CD4-positive, alpha-beta T cell treated with Interleukin-4 for 4 hours (primary cell): ENCODE measurements at regions not wholly inside any gene's neighbourhood (a gene's known extent, or its start where the extent isn't known, plus 50 kb on each side); places are given as distances from the start of the nearest gene placed in this dataset.
"Not testable (repeated sequence)": the region's sequence is repeated elsewhere in the genome, so short reads cannot be mapped to it uniquely, and the experiment has no call there.

Experiments used
- DNase-seq: peaks from one replicate; pipeline ENCODE4 v3.0.0-alpha.2; 2020

DNA sequence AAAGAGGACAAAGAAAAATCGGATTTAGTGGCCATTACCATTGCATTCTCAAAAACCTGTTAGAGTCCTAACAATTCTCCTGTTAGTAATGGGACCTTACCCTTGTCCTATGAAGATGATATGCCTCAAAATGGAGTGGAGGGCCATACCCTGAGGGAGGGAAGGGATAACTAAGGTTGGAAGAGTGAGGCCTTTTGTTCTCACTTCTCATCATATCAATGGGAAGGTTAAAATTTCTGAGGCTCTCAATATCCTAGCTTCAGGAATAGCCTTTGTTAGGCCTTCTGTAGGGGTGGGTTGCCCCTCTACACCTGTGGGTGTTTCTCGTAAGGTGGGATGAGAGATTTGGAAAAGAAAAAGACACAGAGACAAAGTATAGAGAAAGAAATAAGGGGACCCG, 109.4 kb upstream of the SGIP1 start:
- not testable (repeated sequence) for DNase-seq

DNA sequence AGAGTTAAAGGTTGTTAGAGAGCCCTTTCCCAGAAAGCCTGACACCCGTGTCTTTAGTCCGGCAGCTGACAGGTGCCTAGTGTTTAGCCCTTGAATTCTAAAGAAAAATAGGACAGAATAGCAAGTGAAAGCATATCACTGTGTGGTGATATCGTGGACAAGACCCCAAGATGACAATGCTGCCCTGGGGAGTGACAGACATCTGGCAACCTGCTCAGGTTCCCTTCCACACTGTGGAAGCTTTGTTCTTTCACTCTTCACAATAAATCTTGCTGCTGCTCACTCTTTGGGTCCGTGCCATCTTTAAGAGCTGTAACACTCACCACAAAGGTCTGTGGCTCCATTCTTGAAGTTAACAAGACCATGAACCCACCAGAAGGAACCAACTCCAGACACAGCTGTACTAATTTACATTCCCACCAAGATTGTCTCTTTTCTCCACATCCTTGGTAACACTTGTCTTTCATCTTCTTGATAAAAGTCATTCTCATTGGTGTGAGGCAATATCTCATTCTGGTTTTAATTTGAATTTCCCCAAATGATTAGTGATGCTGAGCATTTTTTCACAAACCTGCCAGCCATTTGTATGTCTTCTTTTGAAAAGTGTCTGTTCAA, 107.6 kb upstream of the SGIP1 start:
- no peak for DNase-seq

DNA sequence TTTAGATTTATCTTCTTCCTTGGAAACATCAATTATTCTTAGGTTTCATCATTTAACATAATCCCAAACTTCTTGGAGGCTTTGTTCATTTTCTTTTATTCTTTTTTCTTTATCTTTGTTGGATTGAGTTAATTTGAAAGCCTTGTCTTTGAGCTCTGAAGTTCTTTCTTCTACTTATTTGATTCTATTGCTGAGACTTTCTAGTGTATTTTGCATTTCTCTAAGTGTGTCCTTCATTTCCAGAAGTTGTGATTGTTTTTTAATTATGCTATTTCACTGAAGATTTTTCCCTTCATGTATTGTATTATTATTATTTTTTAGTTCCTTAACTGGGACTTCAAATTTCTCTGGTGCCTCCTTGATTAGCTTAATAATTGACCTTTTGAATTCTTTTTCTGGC, 103.1 kb upstream of the SGIP1 start:
- not testable (repeated sequence) for DNase-seq

DNA sequence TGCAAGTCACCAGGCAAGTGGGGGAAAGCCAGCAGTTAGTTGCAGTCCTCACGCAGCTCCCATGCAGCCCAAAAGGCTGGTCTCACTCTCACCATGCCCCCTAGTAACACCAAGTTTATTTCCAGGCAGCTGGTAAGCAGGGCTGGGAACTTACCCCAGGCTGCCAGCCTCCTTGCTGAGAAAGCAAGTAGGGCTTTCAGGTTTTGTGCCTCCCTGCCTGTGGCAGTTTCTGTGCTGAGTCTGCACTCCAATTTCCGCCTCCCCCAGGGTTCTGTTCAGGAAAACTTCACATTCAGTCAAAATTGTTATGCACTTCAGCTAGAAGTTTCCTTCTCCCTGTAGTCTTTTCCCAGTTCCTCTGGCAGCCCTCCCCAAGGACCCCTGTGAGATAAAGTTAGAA, 102.0 kb upstream of the SGIP1 start:
- no peak for DNase-seq

DNA sequence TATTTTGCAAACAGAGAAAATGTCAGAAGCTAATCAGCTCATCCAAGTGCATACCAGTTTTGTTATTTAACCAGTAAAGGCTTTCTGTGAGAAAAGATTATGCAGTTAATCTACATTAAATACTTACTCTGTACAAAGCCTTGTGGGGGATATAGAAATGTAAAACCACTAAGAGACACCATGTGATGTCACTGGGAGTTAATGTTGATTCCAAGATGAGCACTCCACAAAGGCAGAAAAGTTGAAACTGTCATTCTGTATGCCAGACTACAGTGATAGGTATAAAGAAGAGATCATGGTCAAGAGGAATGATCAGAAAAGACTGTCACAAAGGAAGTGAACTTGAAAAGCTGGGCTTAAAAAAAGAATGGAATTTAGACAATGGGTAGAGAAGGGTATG, 100.3 kb upstream of the SGIP1 start:
- no peak for DNase-seq

DNA sequence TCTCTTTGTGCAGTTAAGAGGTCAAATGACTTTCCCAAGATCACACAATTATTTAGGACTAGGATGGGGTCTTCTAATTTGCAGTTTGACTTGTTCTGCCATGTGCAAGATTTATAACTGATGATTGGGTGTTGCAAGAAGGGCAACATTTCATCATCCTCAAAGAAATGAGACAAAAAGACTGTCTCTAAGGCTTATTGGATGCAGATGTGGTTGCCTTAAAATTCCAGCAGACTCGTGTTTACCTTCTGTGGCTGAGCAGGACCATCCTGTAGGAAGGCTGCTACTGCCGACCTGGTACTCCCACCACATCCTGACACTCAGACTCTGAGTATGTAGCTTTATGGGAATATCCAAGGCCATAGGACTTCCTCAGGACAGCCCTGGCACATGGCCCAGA, 99.9 kb upstream of the SGIP1 start:
- DNase-seq = no peak

DNA sequence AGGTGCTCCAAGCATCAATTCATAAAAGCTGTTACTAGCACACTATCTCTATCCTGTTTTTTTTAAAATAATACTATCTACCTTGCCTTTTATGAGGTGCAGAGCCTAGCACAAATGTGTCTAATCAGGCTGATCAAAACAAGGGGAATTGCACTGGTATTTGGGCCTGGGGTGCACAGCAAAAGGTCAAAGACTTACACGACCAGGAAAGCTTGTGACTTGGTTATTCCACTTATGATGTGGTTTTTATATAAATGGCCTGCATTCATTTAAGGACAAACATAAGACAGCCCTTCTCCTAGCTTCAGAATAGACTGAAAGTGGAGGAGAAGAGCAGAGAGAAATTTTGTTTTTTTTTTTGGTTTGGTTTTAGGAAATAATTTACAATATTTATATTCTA, 98.4 kb upstream of the SGIP1 start:
- DNase-seq = no peak

DNA sequence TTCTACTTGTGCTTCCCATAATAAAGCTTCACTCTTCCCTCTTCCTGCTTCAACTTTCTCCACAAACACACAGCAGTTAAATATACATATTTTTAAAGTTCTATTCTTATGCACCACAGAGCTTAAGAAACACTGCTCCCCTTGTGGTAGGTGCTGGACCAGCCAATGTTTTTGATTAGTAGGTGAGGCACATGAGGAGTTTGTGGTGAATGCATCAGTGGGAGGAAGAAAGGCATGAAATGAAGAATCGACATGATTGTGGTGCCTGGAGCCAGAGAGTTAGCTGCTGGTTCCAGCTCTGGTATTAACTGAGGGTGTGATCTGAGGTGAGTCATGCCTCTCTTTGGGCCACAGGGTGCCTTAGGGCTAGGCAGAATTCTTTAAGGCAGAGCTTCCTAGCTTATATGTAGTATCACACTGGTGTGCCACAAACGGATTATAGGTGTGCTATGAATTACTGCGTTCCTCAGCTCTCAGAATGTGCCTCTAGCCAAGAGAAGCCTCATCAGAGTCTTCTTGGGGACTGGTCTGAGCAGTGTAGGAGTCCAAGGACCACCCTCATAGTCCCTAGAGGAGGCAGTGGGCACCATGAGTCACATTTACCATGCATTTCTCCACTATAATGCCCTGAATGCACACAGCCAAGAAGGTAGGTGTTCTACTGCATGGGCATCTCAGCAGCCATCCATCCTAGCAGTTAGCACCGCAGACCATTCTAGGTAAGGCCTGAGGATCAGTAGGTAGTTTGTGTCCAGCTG, 97.4 kb upstream of the SGIP1 start:
- DNase-seq = peak; percentile 75

DNA sequence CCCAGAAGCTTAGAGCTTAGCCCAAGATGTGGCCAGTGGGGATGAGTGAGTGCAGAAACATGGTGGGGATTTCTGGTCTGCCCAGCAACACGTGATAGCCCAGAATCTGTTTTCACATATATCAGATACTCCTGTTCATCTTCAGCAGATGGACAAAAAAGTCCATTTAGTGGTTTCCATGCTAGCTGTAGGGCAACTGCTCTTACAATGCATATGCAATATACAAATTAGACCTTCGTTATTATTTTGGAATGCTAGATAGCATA, 96.9 kb upstream of the SGIP1 start:
- no peak for DNase-seq

DNA sequence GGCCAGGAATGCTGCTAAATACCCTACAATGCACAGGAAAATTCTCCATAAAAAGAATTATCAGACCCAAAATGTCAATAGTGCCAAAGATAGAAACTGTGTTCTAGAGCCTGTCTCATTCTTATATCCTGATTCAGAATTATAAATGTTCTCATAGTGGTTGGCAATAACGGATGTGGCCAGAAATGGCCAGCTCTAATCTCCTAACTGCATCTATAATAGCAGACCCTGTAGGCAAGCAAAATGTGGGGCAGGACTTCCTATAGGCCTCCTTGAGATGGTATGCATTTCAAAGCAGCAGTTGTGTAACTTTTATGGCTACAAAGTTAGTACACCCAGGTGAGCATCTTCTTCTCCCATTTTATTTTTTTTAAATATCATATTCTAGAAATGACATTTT, 95.9 kb upstream of the SGIP1 start:
- no peak for DNase-seq

DNA sequence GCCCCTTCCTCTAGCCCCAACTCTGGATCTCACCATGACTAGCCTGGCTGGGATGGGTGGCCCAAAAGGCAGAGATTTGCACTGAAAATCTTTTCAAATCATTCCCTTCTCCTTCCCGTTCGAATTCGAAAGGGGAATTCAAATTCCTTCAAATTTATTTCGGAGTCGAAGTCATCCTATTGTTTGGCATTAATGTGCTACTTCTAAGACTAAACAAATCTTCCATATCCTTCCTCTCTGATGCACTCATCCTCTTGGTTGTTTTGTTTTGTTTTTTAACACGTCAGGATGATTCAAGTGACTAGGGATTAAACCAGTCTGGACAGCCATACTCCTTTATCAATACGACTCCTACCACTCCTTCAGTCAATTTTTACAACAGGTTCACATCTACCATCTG, 95.5 kb upstream of the SGIP1 start:
- no peak for DNase-seq

DNA sequence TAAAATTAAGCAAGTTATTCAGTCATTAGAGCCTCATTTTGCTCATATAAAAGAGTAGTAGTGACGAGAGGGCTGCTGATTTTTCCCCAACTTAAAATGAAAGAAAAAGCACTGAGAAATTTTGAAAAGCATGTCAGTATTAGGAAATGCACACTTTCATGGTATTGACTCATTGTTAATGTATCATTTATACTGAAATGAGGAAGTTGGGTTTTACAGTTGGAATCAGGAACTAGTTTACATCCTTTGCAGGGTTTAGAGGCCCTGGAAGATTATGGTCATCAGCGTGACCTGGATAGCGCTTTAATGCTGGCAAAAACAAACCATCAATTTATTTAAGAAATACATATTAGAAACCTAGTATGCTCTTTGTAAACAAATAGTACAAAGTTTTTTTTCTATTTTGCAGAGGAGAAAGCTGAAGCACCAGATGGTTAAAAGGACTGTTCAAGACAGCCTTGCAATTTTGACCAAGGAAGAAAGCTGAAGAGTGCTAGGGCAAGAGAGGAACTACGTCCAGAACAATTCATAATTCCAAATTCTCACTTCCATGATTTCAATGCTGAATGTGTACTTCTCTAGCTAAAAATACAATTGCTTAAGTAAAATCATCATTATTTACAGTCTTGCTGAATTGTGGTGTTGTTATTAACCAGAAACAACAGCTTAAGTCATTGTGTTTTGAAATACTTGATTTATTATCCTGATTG, 94.8 kb upstream of the SGIP1 start:
- DNase-seq = peak; percentile 18

DNA sequence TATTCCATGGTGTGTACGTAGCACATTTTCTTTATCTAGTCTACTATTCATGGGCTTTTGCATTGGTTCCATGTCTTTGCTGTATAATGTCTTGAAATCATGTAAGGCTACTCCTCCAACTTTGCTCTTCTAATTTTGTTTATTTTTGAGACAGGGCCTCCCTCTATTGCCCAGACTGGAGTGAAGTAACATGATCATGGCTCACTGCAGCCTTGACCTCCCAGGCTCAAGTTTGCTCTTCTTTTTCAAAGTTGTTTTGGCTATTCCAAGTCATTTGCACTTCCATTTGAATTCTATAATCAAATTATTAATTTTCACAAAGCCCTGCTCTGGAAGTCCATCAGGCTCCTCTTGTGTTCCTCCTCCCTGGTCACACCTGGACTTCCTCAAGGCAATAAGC, 90.2 kb upstream of the SGIP1 start:
- DNase-seq = no peak

DNA sequence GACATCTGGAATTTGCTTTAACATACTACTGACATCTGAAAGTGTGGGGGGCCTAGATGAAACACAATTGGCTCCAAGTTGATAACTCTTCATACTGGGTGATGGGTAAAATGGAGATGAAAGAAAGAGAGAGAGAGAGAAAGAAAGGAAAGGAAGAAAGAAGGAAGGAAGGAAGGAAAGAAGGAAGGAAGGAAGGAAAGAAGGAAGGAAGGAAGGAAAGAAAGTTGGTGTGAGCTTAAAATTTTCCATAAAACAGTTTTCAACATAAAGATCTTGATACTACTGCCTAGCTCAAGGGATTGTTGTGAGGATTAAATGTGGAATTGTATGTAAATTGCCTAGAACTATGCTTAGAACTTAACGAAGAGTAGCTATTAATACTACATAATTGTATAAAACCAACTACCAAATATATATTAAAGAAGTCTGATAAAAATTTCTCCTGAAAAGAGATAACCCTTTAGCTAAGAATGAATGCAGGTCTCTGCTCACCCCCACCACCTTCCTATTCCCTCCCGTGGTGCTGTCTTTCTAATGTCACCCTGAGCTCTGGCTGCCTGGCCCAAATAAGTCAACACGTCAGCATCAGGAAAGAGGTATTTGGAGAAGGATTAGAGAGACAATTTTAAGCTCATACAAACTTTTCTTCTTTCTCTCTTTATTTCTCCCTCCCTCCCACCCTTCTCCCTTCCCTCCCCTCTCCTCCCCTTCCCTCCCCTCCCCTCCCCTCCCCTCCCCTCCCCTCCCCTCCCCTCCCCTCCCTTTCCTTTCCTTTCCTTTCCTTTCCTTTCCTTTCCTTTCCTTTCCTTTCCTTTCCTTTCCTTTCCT, 89.3 kb upstream of the SGIP1 start:
- no peak for DNase-seq

DNA sequence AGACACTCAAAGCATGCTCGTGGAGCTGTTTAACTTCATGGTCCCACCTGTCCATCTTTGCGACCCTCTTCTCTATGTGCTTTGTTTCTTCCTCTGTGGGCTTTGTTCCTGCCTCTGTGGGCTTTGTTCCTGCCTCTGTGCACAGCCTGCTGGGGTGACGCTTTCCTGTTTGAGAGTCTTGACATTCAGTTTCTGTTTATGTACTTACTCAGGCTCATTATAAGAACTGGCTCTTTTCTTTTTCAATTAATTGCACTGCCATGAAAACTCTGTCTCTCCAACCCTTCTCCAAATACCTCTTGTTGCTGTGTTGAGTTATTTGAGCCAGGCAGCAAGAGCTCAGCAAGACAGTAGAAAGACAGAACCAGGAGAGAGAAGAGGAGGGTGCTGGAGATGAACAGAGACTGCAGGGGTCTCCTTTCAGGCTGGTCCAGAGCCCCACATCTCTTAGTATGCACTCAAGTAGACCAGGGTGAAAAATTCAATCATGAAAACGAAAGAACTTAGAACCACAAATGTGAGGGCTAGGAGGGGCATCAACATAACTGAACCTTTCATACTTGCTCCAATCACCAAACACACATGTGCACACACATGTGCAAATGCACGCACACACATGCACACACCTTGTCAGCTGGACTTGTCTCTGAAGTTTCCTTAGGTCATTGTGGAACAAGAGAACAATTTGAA, 88.3 kb upstream of the SGIP1 start:
- peak; percentile 67 for DNase-seq

DNA sequence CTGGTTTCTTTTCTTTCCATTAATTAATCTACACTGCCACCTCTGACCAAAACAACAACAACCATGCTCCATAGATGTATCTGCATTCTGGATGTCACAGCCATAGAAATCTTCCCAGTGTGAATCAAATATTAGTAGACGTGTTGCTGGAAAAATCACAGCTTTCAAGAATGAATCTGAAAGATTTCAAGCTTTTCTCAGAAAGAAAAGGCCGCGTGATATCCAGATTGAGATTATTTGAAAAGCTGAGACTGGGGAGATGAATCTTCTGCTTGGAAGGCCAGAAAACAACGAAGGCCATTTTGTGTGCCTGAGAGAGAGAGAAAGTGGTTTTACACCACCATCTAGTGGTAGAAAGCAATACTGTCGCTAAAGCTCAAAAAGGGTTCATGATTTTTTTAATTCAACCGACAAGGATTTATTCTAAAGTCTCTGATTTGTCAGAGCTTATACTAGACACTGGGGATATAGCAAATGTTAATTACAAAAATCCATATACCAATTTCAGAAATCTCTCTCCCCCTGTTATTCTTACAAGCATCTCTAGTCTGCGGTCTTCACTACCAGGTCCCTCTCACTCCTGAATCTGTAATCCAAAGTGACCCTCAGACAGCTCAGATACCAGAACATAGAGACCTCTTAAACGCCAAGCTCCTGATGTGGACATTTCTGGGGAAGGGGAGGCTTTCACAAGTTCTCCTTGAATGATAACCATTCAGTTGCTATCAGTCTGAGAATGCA, 87.5 kb upstream of the SGIP1 start:
- DNase-seq = peak; percentile 79

DNA sequence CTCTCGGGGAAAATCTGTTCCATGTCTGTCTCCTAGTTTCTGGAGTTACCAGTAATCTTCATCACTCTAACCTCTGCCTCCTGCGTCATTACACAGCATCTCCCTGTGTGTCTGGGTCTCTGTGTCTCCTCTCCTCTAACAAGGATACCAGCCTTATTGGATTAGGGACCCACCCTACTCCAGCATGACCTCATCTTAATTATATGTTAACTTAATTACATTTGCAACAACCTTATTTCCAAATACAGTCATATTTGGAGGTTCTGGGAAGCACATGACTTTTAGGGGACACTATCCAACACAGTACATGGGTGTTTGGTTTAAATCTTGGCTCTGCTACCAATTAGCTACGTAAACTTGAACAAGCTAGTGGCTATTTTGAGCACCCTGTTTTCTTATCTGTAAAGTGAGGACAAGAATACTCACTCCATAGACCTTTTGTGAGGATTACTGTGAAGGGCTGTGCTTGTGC, 83.9 kb upstream of the SGIP1 start:
- no peak for DNase-seq

DNA sequence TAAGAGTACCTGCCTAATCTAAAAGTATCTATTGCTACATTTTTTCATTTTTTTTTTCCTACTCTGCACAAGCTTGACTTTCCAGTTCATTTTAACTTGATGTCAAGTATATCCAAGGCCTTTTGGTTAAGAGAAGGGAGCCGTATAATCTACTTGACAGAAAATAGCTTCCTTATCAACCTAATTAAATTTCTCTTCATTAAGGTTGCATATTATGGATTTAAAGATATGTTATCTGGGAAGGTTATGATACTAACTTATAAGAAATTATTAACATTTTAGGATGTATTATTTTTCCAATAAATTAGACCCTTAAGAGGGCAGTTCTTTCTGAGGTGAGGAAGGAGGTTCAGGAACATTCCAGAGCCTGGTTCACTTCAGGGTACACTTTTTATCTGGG, 83.1 kb upstream of the SGIP1 start:
- no peak for DNase-seq

DNA sequence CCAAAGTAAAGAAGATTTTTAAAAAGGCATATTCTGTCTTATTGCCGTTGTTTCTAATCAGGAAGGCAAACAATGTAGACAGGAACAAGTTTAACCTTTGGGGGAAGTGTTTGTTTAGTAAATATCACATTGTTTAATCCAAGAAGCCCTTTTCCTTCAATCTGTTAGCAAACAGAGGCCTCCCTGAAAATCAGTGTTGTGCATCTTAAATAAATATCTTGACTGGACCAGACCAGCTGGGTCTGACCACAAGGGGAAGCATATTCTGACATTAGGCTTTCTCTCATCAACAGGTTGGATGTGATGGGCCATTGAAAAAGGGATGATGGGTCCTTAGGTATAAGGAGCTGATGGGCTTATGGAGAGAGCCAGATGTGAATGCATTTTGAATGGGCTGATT, 81.8 kb upstream of the SGIP1 start:
- no peak for DNase-seq

DNA sequence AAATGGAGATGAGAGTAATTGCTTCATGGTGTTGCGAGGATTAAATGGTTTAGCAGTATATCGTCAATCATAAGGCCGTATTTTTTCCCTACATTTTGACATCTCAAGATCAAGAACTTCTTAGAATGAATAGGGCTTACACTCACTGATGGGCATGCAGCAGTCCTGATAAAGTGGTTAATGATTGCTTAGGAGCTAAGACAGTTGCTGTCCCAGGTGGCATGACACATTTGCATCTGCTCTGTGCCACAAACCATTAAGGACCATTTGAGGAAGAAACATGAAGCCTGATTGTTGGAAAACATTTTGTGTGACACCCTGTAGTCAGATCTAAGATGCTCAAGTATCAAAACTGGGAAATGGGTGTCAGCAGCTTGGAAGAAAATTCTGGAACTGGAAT, 81.0 kb upstream of the SGIP1 start:
- DNase-seq = no peak

DNA sequence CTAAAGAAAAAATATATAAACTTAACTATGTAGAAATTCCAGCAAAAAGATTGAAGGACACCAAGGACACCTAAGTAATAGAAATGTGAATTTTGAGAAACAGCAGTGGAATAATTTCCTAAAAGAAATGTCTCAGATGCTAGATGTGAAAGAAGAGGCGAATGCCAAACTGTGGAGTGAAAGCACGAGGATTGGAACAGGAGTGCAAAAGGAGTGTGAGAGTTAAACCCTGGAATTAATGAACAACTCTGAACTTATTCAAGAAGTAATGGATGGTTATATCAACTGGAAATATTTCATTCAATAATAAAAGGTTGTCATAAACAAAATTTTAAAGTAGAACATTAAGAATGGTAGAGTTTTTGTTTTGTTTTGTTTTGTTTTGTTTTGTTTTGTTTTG, 78.5 kb upstream of the SGIP1 start:
- DNase-seq = no peak

DNA sequence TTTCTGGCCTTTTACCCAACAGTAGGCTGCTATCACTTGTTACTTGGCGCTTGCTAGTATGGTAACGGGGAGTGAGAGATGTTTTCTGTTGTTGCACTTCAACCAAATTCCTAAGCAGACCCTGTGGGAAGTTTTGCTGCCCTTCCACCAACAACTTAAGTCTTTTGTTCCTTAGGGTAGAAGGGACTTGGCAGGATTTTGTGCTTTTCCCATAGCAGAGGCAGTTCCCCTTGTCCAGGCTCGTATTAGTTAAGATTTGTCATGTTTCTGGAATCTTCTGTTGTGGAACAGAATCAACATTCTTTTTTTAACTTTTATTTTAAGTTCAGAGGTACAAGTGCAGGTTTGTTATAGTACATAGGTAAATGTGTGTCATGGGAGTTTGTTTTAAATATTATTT, 73.2 kb upstream of the SGIP1 start:
- DNase-seq = no peak
